WTC11 (cell line): ENCODE measurements at regions not wholly inside any gene's neighbourhood (a gene's known extent, or its start where the extent isn't known, plus 50 kb on each side); places are given as distances from the start of the nearest gene placed in this dataset.
"Not testable (repeated sequence)": the region's sequence is repeated elsewhere in the genome, so short reads cannot be mapped to it uniquely, and the experiment has no call there.

Experiments
- ATAC-seq: fragments of 200-7000 bp; cut with Tn5 transposase; 2 replicates; pipeline ENCODE4 v1.10.0; 2021; ENCODE audit warnings: mild to moderate bottlenecking, moderate library complexity
- CTCF ChIA-PET: fragments of 300-600 bp; sonication (Branson Sonifier 250); formaldehyde crosslinking; loops from one replicate; lab custom pipeline; 2021; ENCODE audit warnings: antibody characterized with exemption; lab: Charles Lee
- POLR2A ChIA-PET: fragments of 350-600 bp; sonication (Branson Sonifier 250); formaldehyde crosslinking; loops from one replicate; lab custom pipeline; 2021; ENCODE audit warnings: antibody characterized with exemption; lab: Charles Lee
- DNase-seq: peaks from one replicate; pipeline ENCODE4 v3.0.0; 2021; ENCODE audit warnings: low spot score
- H3K27ac Mint-ChIP-seq: 2 replicates; pipeline ENCODE4 v1.8.0; 2021; ENCODE audit warnings: mixed read lengths
- H3K27me3 Mint-ChIP-seq: 2 replicates; pipeline ENCODE4 v1.8.0; 2021; ENCODE audit warnings: low read depth, mild to moderate bottlenecking, moderate library complexity, mixed read lengths
- H3K36me3 Mint-ChIP-seq: 2 replicates; pipeline ENCODE4 v1.8.0; 2021; ENCODE audit warnings: mixed read lengths
- H3K4me1 Mint-ChIP-seq: 2 replicates; pipeline ENCODE4 v1.8.0; 2022; ENCODE audit warnings: mixed read lengths
- H3K4me3 Mint-ChIP-seq: 2 replicates; pipeline ENCODE4 v1.8.0; 2021; ENCODE audit warnings: mild to moderate bottlenecking, moderate library complexity, mixed read lengths
- H3K9me3 Mint-ChIP-seq: 2 replicates; pipeline ENCODE4 v1.8.0; 2021; ENCODE audit warnings: mixed read lengths
- AR ChIP-seq: fragments of 250-450 bp; sonication (Bioruptor Pico); IDR thresholded peaks from 2 replicates; pipeline ENCODE4 v1.9.0; 2021; ENCODE audit warnings: mild to moderate bottlenecking
- ARID4B ChIP-seq: sonication (generic); formaldehyde crosslinking; IDR thresholded peaks from 2 replicates; pipeline ENCODE4 v1.8.0; 2023; ENCODE audit warnings: missing genetic modification reagents, mild to moderate bottlenecking, borderline replicate concordance
- EMX1 ChIP-seq: fragments of 250-450 bp; sonication (Bioruptor Pico); IDR thresholded peaks from 2 replicates; pipeline ENCODE4 v1.8.0; 2021; ENCODE audit warnings: mild to moderate bottlenecking
- GABPB1 ChIP-seq: sonication (generic); formaldehyde crosslinking; IDR thresholded peaks from 2 replicates; pipeline ENCODE4 v1.8.1; 2023; ENCODE audit warnings: mild to moderate bottlenecking, missing genetic modification reagents
- GRHL2 ChIP-seq: fragments of 250-450 bp; sonication (Bioruptor Pico); IDR thresholded peaks from 2 replicates; pipeline ENCODE4 v1.8.0; 2022; ENCODE audit warnings: mild to moderate bottlenecking, moderate library complexity; ENCODE audit not compliant: insufficient replicate concordance, severe bottlenecking
- HMGA2 ChIP-seq: fragments of 250-450 bp; sonication (Bioruptor Pico); IDR thresholded peaks from 2 replicates; pipeline ENCODE4 v1.4.0; 2021; ENCODE audit warnings: mild to moderate bottlenecking, moderate library complexity
- HMGXB4 ChIP-seq: sonication (generic); formaldehyde crosslinking; IDR thresholded peaks from 2 replicates; pipeline ENCODE4 v1.8.1; 2023; ENCODE audit warnings: mild to moderate bottlenecking, moderate library complexity, missing genetic modification reagents
- IRF2 ChIP-seq: sonication (generic); formaldehyde crosslinking; IDR thresholded peaks from 2 replicates; pipeline ENCODE4 v1.8.0; 2022; ENCODE audit warnings: low read depth, missing genetic modification reagents, borderline replicate concordance
- JAZF1 ChIP-seq: fragments of 250-450 bp; sonication (Bioruptor Pico); IDR thresholded peaks from 2 replicates; pipeline ENCODE4 v1.9.0; 2021; ENCODE audit warnings: moderate library complexity, mild to moderate bottlenecking, inconsistent platforms
- NFE2L1 ChIP-seq: sonication (generic); formaldehyde crosslinking; IDR thresholded peaks from 2 replicates; pipeline ENCODE4 v1.8.1; 2023; ENCODE audit warnings: missing genetic modification reagents
- OVOL2 ChIP-seq: fragments of 250-450 bp; sonication (Bioruptor Pico); IDR thresholded peaks from 2 replicates; pipeline ENCODE4 v1.9.0; 2021; ENCODE audit warnings: mild to moderate bottlenecking, borderline replicate concordance
- SMAD4 ChIP-seq: sonication (generic); formaldehyde crosslinking; IDR thresholded peaks from 2 replicates; pipeline ENCODE4 v1.8.0; 2022; ENCODE audit warnings: mild to moderate bottlenecking, missing genetic modification reagents
- SOX15 ChIP-seq: fragments of 250-450 bp; sonication (Bioruptor Pico); IDR thresholded peaks from 2 replicates; pipeline ENCODE4 v1.9.0; 2021; ENCODE audit warnings: mild to moderate bottlenecking
- TEAD1 ChIP-seq: sonication (generic); formaldehyde crosslinking; IDR thresholded peaks from 2 replicates; pipeline ENCODE4 v1.8.0; 2022; ENCODE audit warnings: mild to moderate bottlenecking, missing genetic modification reagents
- ZBTB43 ChIP-seq: sonication (generic); formaldehyde crosslinking; IDR thresholded peaks from 2 replicates; pipeline ENCODE4 v1.8.1; 2023; ENCODE audit warnings: mild to moderate bottlenecking, missing genetic modification reagents
- ZNF138 ChIP-seq: sonication (generic); formaldehyde crosslinking; conservative IDR thresholded peaks from 2 replicates; pipeline ENCODE4 v1.8.1; 2022; ENCODE audit warnings: mild to moderate bottlenecking, moderate library complexity, missing genetic modification reagents
- ZNF232 ChIP-seq: sonication (generic); formaldehyde crosslinking; IDR thresholded peaks from 2 replicates; pipeline ENCODE4 v1.8.0; 2022; ENCODE audit warnings: mild to moderate bottlenecking, missing genetic modification reagents
- ZNF263 ChIP-seq: sonication (generic); formaldehyde crosslinking; IDR thresholded peaks from 2 replicates; pipeline ENCODE4 v1.8.1; 2022; ENCODE audit warnings: low read depth, mild to moderate bottlenecking, moderate library complexity, missing genetic modification reagents
- ZNF423 ChIP-seq: fragments of 250-450 bp; sonication (Bioruptor Pico); IDR thresholded peaks from 2 replicates; pipeline ENCODE4 v2.1.2; 2022; ENCODE audit warnings: mild to moderate bottlenecking, moderate library complexity

- no peak overlapping the region for H3K4me3 Mint-ChIP-seq
- H3K4me1 Mint-ChIP-seq = no peaks in the 10 kb centered on the region
- H3K9me3 Mint-ChIP-seq = peaks cover 18% of the 10 kb centered on the region
- ATAC-seq (no peak), DNase-seq (no peak)
- no peak overlapping the region for H3K27ac Mint-ChIP-seq
- TF ChIP-seq ZNF232 (CRISPR knock-in tag) = no peak
- no peak for TF ChIP-seq SMAD4 (CRISPR knock-in tag)
- 0 out of 2 replicates have a peak, but pooled peaks have one; percentile 16 for TF ChIP-seq OVOL2 (CRISPR knock-in tag)
- TF ChIP-seq ZNF138 (CRISPR knock-in tag) = no peak
- TF ChIP-seq SOX15 (CRISPR knock-in tag) = peak; percentile 15; the same call in 1 of the 2 replicates
- TF ChIP-seq HMGXB4 (CRISPR knock-in tag) = no peak
- POLR2A ChIA-PET = no interaction called here
- H3K36me3 Mint-ChIP-seq = no peaks in the 10 kb centered on the region
- CTCF ChIA-PET = no interaction called here
- 0 out of 2 replicates have a peak, but pooled peaks cover 2% of the 10 kb centered on the region for H3K27me3 Mint-ChIP-seq
Observed at GRCh38 chr21:38115870-38116269, 140.9 kb upstream of the KCNJ15 start.

DNA sequence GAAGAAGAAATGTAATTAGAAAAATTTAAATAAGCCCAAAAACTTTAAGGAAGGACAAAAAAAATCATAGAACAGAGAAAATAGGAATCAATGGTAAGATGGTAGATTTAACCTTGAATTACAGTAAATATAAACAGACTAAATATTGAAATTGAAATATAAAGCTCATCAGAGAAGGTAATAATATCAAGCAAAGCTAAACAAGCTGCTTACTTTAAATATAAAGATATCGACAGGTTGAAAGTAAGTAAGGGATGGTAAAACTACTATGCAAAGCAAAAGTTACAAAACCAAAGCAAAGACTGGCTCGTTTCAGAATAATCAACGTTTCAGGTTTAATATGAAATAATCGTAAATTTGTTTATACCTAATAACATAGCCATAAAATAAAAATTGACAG lies 137.0 kb upstream of the KCNJ15 start:
- H3K9me3 Mint-ChIP-seq = peaks cover 11% of the 10 kb centered on the region
- DNase-seq = no peak
- no peak for TF ChIP-seq ZNF423
- TF ChIP-seq ZNF263 (CRISPR knock-in tag) = no peak
- no peak for TF ChIP-seq AR (CRISPR knock-in tag)
- no peak for TF ChIP-seq NFE2L1 (CRISPR knock-in tag)
- TF ChIP-seq TEAD1 (CRISPR knock-in tag) = no peak
- no peak for ATAC-seq
- H3K4me1 Mint-ChIP-seq = no peaks in the 10 kb centered on the region
- H3K27ac Mint-ChIP-seq = no peak overlapping the region
- no peaks in the 10 kb centered on the region for H3K27me3 Mint-ChIP-seq
- ChIA-PET CTCF (no interaction called here), POLR2A (no interaction called here)
- no peaks in the 10 kb centered on the region for H3K36me3 Mint-ChIP-seq
- H3K4me3 Mint-ChIP-seq = no peak overlapping the region

- not testable (repeated sequence) for ATAC-seq, H3K27ac Mint-ChIP-seq, DNase-seq, H3K4me1 Mint-ChIP-seq, H3K27me3 Mint-ChIP-seq, H3K4me3 Mint-ChIP-seq, H3K36me3 Mint-ChIP-seq
- H3K9me3 Mint-ChIP-seq = peaks cover 11% of the 10 kb centered on the region
- ChIA-PET POLR2A (interaction anchor here (0.5 kb wide), 1 partner anchor 18 kb away, joined by 3 read pairs; no protein-coding TSS in a partner anchor), CTCF (interaction anchor here (1.1 kb wide), 1 partner anchor 204 kb away, joined by 3 read pairs; no protein-coding TSS in a partner anchor)
Observed at GRCh38 chr21:38120679-38120983, 136.2 kb upstream of the KCNJ15 start.

DNA sequence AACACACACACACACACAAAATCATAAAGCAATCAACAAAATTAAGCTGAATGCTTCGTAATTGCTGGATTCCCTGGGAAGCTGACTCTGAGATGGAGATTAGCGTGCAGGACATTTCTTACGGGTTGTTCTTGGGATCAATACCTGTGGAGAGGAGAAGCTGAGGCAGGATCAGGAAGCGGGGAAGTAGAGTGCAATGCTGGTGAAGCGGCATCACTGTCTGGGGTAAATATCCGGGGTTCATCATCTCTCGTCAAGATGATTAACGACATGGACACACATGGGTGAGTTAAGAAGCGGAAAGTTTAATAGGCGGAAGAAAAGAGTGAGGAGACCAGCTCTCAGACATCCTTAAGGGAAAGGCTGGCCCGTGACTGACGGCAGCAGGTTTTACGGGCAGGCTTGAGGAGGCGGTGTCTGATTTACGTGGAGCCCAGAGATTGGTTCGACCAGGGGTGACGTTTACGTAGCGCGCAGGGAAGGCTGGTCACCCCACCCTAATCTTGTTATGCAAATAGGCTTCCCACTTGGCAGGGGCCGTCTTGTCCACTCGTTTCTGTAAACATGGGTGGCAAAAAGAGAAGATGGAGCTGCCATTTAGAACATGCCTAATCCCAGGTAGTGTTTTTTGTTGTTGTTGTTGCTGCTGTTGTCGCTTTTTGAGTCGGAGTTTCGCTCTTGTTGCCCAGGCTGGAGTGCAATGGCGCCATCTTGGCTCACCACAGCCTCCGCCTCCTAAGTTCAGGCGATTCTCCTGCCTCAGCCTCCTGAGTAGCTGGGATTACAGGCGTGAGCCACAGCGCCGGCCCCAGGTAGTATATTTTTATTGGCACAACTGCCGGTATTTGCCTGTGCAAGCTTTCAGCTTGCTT lies 135.6 kb upstream of the KCNJ15 start:
- POLR2A ChIA-PET = interaction anchor here (0.5 kb wide), 1 partner anchor 17 kb away, joined by 3 read pairs; no protein-coding TSS in a partner anchor
- peaks cover 5% of the 10 kb centered on the region; the same call in 1 of the 2 replicates for H3K9me3 Mint-ChIP-seq
- TF ChIP-seq EMX1 (no peak), GRHL2 (no peak), ZBTB43 (CRISPR knock-in tag) (no peak), HMGA2 (CRISPR knock-in tag) (no peak), JAZF1 (no peak), GABPB1 (CRISPR knock-in tag) (no peak), IRF2 (CRISPR knock-in tag) (no peak), ARID4B (CRISPR knock-in tag) (no peak)

More for the DNA sequence above, 135.6 kb upstream of the KCNJ15 start:
- Mint-ChIP-seq H3K4me3 (no peak overlapping the region), H3K27me3 (no peaks in the 10 kb centered on the region), H3K36me3 (no peaks in the 10 kb centered on the region), H3K27ac (no peak overlapping the region), H3K4me1 (no peaks in the 10 kb centered on the region)
- DNase-seq (no peak), ATAC-seq (no peak)
- CTCF ChIA-PET = interaction anchor here (0.6 to 2.0 kb wide), 3 partner anchors 204 to 603 kb away, joined by 3 to 7 read pairs (median 3); no protein-coding TSS in a partner anchor
